CMK (cell line): ENCODE measurements at regions not wholly inside any gene's neighbourhood (a gene's known extent, or its start where the extent isn't known, plus 50 kb on each side); places are given as distances from the start of the nearest gene placed in this dataset.
"Not testable (repeated sequence)": the region's sequence is repeated elsewhere in the genome, so short reads cannot be mapped to it uniquely, and the experiment has no call there.

Experiments used
- DNase-seq: peaks from one replicate; pipeline ENCODE4 v3.0.0-alpha.2; 2010; ENCODE audit warnings: low read depth

- no peak for DNase-seq
These were observed 101.0 kb downstream of the GGTLC2 start for GRCh38 chr22:22745225-22746060.

GRCh38 chr22:22746061-22746962 is 101.9 kb downstream of the GGTLC2 start:
- no peak for DNase-seq

GRCh38 chr22:22746963-22747933 is 102.8 kb downstream of the GGTLC2 start:
- no peak for DNase-seq

DNA sequence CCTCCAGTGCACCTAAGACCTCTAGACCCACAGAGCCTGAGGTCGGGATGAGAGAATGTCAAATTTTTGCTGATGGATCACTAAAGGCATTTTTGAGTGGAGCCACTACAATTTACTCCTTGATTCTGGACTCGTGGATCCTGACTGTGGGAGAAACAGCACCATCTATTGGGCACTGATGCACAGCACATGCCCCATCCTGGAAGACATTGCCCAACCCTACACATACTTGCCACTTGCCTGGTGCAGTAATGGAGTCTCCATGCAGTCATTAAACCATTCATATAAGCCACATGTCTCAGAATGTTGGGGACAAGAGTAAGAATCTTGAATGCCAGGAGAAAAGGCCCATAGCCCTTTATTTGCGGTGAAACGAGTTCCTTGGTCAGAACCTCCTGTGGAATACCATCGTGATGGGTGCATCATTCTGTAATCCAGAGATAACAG is 103.9 kb downstream of the GGTLC2 start:
- DNase-seq = no peak

- DNase-seq = no peak
These were observed 104.3 kb downstream of the GGTLC2 start for GRCh38 chr22:22748756-22749155.

- DNase-seq = no peak
These were observed 104.8 kb downstream of the GGTLC2 start for GRCh38 chr22:22749167-22749758.

- no peak for DNase-seq
These were observed 106.1 kb downstream of the GGTLC2 start for GRCh38 chr22:22750335-22751042.

GRCh38 chr22:22751043-22751603 is 106.7 kb downstream of the GGTLC2 start:
- no peak for DNase-seq

DNA sequence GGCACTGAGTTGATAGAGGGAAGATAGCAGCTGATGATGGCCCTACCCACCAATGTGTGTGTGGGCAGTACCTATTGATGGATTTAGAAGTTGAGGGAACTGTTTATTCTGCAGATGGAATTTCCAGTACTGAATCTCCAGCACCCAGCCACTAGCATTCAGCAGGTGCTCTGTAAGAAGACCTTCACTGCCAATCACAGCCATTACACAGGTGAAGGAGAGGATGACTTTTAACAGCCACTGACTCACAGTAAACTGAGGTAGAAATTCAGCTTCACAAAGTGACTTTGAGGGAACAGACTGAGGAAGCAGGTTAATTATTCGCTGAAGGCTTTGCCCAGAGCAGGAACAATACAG is 107.8 kb downstream of the GGTLC2 start:
- DNase-seq = no peak

- DNase-seq = no peak
These were observed 108.4 kb downstream of the GGTLC2 start for GRCh38 chr22:22752556-22753477.

GRCh38 chr22:22753526-22754267 is 109.3 kb downstream of the GGTLC2 start:
- no peak for DNase-seq

DNA sequence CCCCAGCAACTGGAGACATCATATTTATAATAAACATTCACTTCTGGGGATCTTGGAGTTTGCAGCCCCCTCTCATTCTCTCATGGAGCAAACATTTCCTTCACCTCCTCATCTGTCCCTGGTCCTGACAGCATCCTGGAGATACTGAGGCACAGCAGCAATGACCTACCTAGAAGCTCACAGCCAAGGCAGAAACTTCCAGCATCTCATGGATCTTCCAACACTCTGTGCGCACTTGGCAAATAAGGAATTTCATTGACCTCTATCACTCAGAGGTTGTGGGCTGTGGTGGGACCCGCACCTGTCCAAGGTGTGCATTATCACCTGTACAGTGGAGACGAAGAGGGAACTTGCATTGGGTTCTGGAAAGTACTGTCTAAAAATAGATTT is 109.8 kb downstream of the GGTLC2 start:
- DNase-seq = no peak

- no peak for DNase-seq
These were observed 110.8 kb downstream of the GGTLC2 start for GRCh38 chr22:22754961-22755777.

- no peak for DNase-seq
These were observed 111.3 kb downstream of the GGTLC2 start for GRCh38 chr22:22755778-22756100.

DNA sequence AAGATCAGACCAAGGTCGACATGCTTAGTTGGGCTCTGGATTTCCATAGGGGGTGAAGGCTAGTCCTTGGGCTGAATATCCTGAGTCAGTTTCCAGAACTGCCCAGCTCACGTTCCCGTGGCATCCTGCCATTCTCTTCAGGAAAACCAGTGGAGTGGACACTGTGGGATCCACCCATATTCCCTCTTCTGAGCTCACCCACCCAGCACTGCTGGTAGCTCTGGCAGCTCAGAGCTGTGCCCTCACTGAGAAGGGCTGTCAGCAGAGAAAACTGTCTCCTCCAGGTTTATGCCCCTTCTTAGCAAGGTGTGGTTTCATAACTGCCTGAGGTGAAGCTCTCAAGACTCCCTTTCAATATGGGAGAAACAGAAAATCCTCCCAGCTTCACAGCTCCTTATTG is 111.7 kb downstream of the GGTLC2 start:
- no peak for DNase-seq

DNA sequence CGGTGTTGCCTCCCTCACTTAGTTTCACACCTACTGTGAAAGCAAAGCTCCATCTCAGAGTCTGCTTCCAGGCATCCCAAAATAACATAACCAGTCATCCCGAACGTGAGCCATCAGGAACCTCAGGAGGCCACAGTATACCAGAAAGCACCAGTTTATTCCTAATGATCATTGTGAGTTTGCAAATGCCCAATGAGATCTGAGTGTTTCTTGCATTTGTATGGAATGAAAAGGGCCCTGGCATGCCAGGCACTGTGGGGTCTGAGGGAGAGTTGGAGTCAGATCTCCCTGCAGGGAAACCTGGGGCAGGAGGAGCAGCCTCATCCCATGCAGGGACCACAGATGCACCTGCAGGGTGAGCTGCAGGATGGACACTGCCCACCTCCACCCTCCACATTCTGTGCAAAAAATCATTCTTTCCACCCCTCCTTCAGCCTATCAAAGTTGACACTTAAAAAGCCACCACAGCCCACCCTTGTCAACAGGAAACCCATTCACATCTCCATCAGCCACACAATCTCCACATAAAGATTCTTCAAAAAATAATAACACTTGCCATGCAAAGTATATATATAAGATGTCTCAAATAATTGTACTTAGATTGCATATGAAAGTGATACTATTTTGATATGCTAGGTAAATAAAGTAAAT is 112.3 kb downstream of the GGTLC2 start:
- DNase-seq = not testable (repeated sequence)

DNA sequence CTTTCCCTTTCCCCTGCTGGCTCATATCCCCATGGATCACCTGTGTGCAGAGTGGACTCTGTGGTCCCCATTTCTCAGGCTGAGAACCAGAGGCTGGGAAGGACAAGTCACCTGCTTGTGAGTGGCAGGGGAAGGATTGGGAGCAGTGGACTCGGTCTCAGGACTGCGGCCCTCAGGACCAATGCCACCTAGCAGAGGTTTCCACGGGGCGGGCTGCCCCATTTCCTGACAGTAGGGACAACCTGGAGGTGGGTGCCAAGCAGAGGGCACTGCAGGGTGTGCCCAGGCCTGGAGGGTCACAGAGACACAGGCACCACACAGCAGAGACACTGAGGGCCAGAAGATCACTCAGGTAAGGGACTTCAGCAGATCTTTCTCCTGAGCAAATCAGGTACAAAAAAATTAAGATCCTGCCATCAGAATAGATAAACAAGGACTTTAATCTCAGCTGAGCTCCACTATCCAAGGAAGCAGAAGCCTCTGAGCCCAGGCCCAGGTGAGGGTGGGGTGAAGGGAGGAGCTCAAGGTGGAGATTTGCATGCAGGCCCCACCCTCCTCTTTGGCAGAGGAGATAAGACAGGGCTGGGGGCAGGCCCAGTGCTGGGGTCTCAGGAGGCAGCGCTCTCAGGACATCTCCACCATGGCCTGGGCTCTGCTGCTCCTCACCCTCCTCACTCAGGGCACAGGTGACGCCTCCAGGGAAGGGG is 113.8 kb downstream of the GGTLC2 start:
- not testable (repeated sequence) for DNase-seq
